Stomach (tissue), 4 donors: ENCODE measurements at regions not wholly inside any gene's neighbourhood (a gene's known extent, or its start where the extent isn't known, plus 50 kb on each side); places are given as distances from the start of the nearest gene placed in this dataset.

ENCODE experiments used
- POLR2A ChIP-seq, 4 donors: fragments of 450-650 bp; IDR thresholded peaks; one replicate each; pipeline ENCODE4 v1.6.1; 2016; ENCODE audit warnings: antibody characterized with exemption in 4 of 4, control low read depth in 2 of 4, mild to moderate bottlenecking in 1 of 4, moderate library complexity in 1 of 4
- TF ChIP-seq, protein P1 (sequence below), 7 experiments: fragments of 450-650 bp in 4 of 7; fragments of 200-600 bp in 3 of 7; sonication (generic) in 3 of 7; IDR thresholded peaks; one replicate each; pipeline ENCODE4 v1.5.1; 2016 to 2019; ENCODE audit warnings: antibody characterized with exemption in 7 of 7, control low read depth in 2 of 7, mild to moderate bottlenecking in 1 of 7

DNA sequence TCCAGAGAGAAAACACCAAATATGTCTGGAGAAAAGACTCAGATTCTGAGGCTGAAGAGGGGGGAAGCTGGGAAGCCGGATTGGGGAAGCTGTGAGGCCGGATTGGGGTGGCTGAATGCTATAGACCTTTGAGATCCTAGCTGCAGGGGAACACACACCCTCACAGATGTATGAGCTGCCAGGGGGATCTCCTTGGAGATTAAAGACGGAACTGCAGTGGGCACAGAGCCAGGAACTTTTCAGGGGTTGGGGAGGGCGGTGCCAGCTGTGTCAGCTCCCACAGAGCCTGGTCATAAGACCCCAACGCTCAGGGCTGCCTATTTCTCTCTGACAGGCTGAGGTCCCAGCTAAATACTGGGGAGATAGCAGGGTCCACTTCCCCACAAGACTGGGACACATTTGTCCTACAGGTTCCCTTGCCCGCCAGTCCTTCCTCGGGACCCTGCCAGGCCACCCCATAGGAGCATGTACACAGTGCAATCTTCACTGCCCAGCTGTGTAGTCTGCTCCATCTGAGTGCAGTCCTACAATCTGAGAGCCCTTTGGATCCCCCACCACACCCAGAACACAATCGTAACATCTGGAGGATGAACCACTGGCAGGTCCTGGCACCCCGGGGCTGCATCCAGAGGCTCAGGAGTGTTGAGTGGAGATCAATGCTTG is 1893.9 kb downstream of the PCDH9 start:
- TF ChIP-seq, protein P1, sequence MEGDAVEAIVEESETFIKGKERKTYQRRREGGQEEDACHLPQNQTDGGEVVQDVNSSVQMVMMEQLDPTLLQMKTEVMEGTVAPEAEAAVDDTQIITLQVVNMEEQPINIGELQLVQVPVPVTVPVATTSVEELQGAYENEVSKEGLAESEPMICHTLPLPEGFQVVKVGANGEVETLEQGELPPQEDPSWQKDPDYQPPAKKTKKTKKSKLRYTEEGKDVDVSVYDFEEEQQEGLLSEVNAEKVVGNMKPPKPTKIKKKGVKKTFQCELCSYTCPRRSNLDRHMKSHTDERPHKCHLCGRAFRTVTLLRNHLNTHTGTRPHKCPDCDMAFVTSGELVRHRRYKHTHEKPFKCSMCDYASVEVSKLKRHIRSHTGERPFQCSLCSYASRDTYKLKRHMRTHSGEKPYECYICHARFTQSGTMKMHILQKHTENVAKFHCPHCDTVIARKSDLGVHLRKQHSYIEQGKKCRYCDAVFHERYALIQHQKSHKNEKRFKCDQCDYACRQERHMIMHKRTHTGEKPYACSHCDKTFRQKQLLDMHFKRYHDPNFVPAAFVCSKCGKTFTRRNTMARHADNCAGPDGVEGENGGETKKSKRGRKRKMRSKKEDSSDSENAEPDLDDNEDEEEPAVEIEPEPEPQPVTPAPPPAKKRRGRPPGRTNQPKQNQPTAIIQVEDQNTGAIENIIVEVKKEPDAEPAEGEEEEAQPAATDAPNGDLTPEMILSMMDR (IDR thresholded peaks at IDR 0.05) = no peak
- TF ChIP-seq POLR2A (IDR thresholded peaks at IDR 0.05) = no peak
